IPS DF 19.7 (cell line): ENCODE measurements at regions not wholly inside any gene's neighbourhood (a gene's known extent, or its start where the extent isn't known, plus 50 kb on each side); places are given as distances from the start of the nearest gene placed in this dataset.
A peak's percentile ranks its signal among the peaks of the same experiment; 100 is the strongest.
"Not testable (repeated sequence)": the region's sequence is repeated elsewhere in the genome, so short reads cannot be mapped to it uniquely, and the experiment has no call there.

ENCODE experiments used
- DNase-seq: peaks from one replicate; pipeline ENCODE4 v3.0.0-alpha.2; 2013; ENCODE audit warnings: low read depth, low spot score

- no peak for DNase-seq
Measured at GRCh38 chr6:105881608-105882007, 204.5 kb upstream of the PRDM1 start.

- no peak for DNase-seq
Measured at GRCh38 chr6:105880030-105880492, 206.1 kb upstream of the PRDM1 start.

- DNase-seq: no peak
Measured at GRCh38 chr6:105879146-105879545, 207.0 kb upstream of the PRDM1 start.

DNA sequence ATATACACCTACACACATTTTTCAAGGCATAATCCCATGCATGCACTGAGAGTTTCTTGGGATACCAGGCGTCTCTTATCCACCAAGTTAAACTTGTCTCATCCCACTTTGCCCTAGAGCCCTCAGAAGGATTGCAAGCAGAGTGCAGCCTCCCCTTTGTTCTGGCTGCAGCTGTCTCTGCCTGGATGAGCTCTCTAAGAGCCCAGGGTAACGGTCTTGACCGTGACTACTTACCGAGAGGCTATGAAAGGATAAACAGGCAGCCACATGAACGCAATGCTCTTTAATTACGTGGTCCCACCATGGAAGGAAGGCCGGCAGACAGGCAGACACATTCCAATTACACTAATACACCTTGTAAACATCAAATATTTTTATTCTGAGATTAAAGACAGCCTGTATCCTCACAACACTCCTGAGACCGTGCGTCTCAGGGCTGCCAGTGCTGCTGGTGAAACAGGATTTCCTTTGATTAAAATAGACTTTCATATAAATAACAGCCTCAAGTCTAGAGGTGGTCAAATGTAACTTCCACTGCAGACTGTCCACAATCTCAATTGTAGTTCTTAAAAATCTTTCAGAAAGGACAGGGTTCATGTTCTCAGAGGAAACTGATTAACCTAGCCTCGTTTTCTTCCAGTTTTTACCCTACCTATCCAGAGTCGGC is 210.0 kb upstream of the PRDM1 start:
- no peak for DNase-seq

DNA sequence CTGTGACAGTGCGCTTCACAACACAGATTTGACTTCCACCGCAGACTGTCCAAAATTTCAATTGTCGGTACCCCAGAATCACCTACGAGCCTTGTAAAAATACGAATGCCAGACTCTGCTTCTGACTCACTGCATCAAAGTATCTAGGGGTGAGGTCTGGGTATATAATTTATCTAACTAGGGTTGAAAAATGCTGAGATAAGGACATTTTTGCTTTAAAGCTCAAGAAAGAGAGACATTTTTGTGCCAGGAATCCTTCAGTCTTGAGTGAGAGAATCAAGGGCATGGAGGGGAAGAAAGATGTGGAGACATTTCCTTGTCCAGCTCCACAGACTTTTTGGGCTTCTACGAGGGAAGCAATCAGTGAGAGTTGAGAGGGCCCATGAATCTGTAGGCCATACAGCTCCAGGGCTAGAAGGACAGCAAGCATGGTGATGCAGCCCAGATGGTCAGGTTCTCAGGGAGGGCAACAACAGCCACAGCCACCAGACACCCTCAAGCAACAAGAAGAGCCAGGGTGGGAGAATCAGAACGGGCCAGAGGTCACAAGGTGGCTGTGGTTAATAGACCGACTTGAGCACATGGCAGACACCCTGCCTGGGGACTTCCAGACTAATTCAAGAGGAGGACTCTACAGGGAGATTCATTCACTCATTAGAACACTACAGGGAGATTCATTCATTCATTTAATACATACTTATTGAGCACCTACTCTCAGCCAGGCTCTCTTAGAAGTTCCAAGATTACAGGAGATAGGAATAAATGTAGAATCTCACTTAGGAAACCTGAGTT is 211.1 kb upstream of the PRDM1 start:
- no peak for DNase-seq

GRCh38 chr6:105873799-105874198 is 212.3 kb upstream of the PRDM1 start:
- DNase-seq: no peak

DNA sequence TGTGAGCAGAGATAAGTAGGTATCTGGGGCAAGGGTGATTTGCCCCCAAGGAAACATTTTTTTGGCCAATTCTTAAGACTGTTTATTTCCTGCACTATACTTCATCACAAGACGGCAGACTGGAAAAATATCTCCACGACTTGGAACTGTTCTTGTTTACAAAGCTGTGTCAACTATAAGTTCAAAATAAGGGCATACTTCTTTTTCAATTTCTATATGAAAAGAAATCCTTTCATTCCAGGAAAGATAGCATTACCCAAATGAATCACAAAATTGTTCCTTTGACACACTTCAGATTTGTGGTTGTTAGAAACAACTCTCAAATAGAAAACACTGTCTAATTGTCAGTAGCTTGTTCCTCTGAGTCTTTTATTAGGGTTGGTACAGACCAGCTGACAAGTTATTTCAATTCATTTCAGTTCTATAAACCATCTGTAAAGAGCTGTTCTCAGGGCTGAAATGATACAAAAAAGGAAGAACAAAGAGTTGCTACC is 212.9 kb upstream of the PRDM1 start:
- DNase-seq: no peak

- no peak for DNase-seq
Measured at GRCh38 chr6:105872249-105872648, 213.9 kb upstream of the PRDM1 start.

- DNase-seq: no peak
Measured at GRCh38 chr6:105871542-105871941, 214.6 kb upstream of the PRDM1 start.

- DNase-seq: peak; percentile 56
Measured at GRCh38 chr6:105869835-105870440, 216.2 kb upstream of the PRDM1 start.

- DNase-seq: no peak
Measured at GRCh38 chr6:105868823-105869460, 217.2 kb upstream of the PRDM1 start.

GRCh38 chr6:105867821-105868220 is 218.3 kb upstream of the PRDM1 start:
- DNase-seq: no peak

GRCh38 chr6:105867277-105867676 is 218.9 kb upstream of the PRDM1 start:
- DNase-seq: no peak

- no peak for DNase-seq
Measured at GRCh38 chr6:105862936-105863607, 223.1 kb upstream of the PRDM1 start.

GRCh38 chr6:105860927-105861326 is 225.2 kb upstream of the PRDM1 start:
- DNase-seq: not testable (repeated sequence)

GRCh38 chr6:105859457-105859856 is 226.7 kb upstream of the PRDM1 start:
- DNase-seq: no peak

DNA sequence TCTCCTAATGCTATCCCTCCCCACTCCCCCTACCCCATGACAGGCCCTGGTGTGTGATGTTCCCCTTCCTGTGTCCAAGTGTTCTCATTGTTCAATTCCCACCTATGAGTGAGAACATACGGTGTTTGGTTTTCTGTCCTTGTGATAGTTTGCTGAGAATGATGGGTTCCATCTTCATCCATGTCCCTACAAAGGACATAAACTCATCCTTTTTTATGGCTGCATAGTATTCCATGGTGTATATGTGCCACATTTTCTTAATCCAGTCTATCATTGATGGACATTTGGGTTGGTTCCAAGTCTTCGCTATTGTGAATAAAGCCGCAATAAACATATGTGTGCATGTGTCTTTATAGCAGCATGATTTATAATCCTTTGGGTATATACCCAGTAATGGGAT is 227.5 kb upstream of the PRDM1 start:
- DNase-seq: not testable (repeated sequence)

- no peak for DNase-seq
Measured at GRCh38 chr6:105855433-105855832, 230.7 kb upstream of the PRDM1 start.

DNA sequence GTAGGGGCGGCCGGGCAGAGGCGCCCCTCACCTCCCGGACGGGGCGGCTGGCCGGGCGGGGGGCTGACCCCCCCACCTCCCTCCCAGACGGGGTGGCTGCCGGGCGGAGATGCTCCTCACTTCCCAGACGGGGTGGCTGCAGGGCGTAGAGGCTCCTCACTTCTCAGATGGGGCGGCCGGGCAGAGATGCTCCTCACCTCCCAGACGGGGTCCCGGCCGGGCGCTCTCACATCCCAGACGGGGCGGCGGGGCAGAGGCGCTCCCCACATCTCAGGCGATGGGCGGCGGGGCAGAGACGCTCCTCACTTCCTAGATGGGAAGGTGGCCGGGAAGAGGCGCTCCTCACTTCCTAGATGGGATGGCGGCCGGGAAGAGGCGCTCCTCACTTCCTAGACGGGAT is 232.2 kb upstream of the PRDM1 start:
- not testable (repeated sequence) for DNase-seq

DNA sequence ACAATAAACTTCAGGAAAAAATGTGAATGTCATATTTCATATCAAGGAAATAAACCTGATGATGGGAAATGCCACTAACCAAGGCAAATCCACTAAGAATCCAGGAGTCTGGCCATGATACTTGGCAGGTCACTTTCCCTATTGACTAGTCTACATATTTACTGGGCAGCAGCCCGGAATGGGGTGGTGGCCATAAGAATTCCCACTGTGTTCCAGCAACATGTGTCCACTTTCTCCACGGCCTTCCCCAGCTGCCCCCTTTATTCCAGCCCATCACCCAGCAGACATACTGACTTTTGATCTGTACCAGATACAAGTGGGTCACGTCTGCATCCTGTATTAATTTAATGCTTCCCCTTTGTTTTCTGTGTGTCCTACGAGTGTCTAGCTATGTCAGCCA is 234.5 kb upstream of the PRDM1 start:
- no peak for DNase-seq

- DNase-seq: no peak
Measured at GRCh38 chr6:105851113-105851580, 235.0 kb upstream of the PRDM1 start.
